Stimulated activated CD4-positive, alpha-beta T cell treated with anti-CD3 and anti-CD28 coated beads, Interleukin-15, amount 100 ng/mL, for 1 hour (primary cell): ENCODE measurements at regions not wholly inside any gene's neighbourhood (a gene's known extent, or its start where the extent isn't known, plus 50 kb on each side); places are given as distances from the start of the nearest gene placed in this dataset.
"Not testable (repeated sequence)": the region's sequence is repeated elsewhere in the genome, so short reads cannot be mapped to it uniquely, and the experiment has no call there.

Source experiments
- DNase-seq, 2 donors: peaks; one replicate each; pipeline ENCODE4 v3.0.0-alpha.2; 2020; ENCODE audit warnings: low read depth in 1 of 2, low spot score in 1 of 2

DNA sequence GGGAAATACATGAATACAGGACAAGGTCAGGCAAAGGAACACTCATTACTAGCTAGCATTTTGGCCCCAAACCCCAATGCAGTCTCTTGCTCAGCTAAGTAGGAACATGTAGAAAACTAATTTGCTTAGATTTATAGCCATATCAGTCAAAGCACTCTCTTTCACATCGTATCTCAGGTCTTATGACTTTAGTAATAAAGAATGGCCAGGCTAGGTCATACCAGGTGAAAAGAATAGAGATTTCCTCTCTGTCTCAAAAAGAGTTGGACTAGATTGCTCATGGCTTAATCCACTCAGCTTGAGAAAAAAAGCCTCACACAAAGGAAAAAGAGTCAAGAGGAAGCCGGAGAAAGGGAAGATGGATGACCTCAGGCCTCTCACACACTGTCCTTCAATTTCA lies 772.7 kb upstream of the SEMA6A start:
- DNase-seq: no peak

DNA sequence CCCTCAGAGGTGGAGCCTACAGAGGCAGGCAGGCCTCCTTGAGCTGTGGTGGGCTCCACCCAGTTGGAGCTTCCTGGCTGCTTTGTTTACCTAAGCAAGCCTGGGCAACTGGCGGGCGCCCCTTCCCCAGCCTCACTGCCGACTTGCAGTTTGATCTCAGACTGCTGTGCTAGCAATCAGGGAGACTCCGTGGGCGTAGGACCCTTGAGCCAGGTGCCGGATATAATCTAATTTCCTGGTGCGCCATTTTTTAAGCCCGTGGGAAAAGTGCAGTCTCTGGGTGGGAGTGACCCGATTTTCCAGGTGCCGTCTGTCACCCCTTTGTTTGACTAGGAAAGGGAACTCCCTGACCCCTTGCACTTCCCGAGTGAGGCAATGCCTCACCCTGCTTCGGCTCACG lies 769.1 kb upstream of the SEMA6A start:
- not testable (repeated sequence) for DNase-seq

DNA sequence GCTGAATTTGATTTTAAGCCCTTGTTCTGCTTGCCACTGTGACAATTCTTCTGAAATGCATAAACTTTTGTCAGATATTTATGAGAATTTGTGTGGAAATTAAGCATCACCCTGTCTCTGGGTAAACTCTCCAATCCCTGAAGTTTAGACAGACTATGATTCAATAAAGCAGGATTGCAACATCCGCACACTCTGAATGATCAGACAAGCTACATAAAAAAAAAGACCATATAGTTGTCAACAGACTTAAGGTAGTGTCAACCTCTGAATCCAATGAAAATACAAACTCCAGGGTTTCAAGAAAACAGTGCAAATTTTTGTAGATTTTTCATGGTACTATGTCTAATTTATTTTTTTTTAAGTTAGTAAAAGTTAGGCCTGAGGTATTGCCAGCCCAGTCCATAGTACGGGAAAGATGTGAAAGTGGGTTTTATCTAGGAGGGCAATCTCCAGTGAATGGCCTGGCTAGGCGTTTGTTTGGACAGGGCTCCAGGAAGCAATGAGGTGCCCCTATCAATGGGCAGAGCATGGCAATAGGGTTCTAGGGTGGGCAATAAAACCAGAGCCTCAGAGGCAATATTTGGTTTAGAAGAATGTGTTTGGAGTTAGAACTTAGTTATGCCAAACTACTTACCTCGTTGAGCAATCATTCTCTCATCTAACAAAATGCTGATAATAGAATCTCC lies 762.6 kb upstream of the SEMA6A start:
- DNase-seq: no peak

GRCh38 chr5:117336208-117336607 lies 761.6 kb upstream of the SEMA6A start:
- no peak for DNase-seq

DNA sequence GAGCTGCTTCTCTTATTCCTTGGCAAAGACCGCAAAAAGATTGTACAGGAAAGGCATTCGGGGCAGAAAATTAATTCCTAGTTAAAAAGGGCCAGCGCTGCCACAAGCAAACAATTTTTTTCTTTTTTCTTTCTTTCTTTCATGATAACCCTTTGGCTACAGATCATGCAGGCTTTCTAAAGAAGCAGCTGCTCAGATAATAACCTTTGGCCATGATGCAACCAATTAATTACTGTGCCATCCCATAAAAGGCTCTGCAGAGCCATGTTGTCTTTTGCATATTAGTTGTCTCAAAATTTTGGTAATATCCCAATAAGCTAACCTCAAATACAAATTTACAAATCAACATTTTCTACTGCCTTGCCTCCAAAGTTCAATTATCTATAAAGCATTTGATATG lies 758.4 kb upstream of the SEMA6A start:
- no peak for DNase-seq

- no peak for DNase-seq
Observed at GRCh38 chr5:117332341-117332740, 757.7 kb upstream of the SEMA6A start.

DNA sequence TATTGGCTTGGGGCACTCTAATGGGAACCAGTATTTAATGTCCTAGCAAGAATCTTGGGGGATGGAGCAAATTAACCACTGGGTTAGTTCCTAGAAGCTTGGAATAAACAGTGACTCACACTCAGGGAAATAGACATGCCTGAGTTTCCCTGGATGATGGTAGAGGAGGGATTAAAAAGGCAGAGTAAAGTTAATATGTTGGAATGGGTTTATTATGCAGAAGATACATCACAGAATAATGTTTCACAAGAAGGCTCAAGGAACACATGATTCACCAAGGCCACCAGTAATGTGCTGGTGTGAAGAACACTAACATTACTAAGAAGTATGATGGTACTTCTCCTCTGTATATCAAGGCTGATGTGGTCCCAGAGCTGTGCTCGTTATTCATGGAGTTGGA lies 752.9 kb upstream of the SEMA6A start:
- no peak for DNase-seq

GRCh38 chr5:117326997-117327396 lies 752.4 kb upstream of the SEMA6A start:
- DNase-seq: no peak

DNA sequence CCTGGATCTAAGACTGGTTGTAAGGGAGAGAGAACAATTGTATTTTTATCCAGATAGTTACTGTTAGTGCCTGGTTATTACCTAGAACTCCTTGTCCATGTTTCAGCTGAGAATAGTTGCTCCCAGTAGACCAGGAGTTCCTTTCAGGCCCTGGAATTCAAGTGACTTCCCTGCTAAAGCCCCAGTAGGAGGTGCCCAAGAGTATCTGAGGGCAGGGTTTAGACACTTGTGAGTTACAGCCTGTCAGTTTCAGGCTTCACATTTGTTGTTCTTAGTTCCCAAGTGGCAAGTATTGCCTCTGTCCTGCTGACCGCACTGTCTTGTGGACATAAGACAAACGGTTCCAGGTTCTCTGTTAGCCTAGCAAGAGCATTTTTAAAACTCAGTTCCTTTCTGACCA lies 743.9 kb upstream of the SEMA6A start:
- DNase-seq: no peak

DNA sequence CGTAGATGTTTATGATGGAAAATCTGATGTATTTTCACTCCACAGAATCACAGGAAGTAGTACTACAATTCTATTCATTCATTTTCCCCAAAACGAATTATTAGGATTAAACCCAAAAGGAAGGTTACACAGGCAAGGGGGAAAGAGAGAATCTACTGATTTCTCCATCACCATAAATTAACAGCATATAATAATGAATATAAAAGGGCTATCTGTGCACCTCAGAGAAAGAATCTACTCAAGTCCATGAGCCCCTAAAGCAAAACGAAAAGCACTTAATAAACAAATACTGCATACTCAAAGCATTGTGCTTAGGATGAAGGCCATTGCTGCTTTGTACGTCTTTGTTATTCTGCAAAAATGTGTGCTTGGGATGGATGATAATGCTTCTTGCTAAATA lies 740.5 kb upstream of the SEMA6A start:
- no peak for DNase-seq

- not testable (repeated sequence) for DNase-seq
Observed at GRCh38 chr5:117304512-117305107, 730.0 kb upstream of the SEMA6A start.

DNA sequence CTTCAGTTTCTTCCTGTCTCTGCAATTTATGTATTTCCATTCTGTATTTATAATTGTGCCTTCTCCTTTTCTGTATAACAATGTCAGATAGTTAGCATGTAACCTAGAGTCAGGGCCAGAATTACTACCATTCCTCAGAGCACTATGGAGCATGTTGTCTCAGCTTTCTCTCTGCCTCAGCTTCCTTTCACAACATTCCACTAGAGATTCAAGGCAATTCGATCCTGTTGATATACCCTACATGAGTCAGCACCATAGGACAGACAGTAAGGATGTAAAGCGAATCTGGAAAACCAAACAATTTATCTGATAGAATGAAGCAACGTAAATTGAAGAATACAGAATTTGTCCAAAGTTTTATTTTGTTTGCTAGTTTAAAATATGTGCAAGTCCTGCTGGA lies 728.3 kb upstream of the SEMA6A start:
- DNase-seq: no peak

DNA sequence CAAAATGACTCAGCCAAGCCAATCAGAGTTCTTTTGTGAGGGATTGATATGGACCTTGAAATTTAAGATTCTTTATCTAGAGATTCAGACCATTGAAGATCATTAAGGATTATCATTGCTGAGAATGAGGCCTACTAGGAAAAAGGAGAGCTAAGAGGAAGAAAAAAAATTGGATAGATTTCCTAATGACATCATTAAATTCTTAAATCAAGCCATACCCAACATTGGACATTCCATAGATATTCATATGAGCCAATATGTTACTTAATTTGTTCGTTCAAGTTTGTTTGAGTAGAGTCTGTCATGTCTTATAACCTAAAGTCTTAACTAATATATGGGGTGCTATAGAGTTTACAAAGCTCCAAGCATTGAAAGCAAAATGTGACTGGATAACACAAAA lies 727.9 kb upstream of the SEMA6A start:
- DNase-seq: no peak

- no peak for DNase-seq
Observed at GRCh38 chr5:117299936-117300328, 725.3 kb upstream of the SEMA6A start.

GRCh38 chr5:117299224-117299935 lies 724.8 kb upstream of the SEMA6A start:
- no peak for DNase-seq

DNA sequence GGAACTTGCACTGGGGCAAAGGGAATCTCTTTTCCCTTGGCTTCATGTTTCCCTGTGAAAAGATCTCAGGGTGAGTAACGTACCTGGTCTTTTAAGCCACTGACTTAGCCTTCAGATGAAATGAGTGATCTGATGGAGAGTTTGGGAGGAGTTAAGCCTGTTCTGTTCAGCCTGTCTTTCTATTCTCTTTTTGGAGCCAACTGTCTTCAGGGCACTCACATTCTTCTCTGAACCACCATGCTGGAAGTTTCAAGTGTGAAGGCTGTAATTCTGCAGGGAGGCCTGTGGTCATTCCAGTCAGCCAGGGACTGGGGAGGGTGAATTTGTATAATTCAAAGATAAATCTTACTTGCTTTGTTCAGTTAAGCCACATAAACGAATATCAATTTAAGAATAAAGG lies 722.2 kb upstream of the SEMA6A start:
- DNase-seq: no peak

GRCh38 chr5:117295941-117296340 lies 721.3 kb upstream of the SEMA6A start:
- DNase-seq: no peak

DNA sequence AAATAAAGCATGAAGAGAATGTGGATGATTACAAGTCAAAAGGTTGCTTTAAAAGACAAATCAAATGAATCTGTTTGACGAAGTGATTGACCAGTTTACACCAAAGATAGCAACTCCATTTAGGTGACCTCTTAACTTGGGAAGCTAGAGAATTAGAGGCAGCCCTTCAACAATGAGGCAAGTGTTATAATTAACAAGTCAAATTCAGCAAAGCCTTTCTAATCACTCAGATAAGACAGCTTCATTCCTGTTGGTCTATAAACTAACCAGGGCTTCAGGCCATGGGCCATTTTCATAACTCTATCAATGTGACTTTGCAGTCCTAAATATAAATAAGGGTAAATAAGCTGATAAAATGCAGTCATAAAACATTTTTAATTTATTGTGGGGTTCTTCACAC lies 712.2 kb upstream of the SEMA6A start:
- no peak for DNase-seq

DNA sequence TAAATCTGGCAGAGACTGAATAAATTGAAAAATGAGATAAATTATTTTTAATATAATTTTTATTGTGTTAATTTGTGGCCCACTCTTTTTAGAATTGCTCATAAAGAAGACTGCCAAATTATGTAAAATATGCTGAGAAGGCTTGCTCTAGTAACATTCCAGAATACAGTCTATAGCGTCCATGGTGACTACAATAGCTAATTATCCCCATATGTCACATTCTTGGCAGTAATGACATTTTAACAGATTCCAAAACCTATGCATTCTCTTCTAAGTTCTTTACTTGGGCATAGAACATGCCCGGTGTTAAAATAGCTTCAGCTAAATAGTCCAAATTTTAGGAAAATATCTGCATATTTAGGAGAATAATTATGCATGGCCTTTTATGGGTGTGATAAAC lies 697.0 kb upstream of the SEMA6A start:
- no peak for DNase-seq

GRCh38 chr5:117266280-117266679 lies 691.7 kb upstream of the SEMA6A start:
- DNase-seq: no peak

DNA sequence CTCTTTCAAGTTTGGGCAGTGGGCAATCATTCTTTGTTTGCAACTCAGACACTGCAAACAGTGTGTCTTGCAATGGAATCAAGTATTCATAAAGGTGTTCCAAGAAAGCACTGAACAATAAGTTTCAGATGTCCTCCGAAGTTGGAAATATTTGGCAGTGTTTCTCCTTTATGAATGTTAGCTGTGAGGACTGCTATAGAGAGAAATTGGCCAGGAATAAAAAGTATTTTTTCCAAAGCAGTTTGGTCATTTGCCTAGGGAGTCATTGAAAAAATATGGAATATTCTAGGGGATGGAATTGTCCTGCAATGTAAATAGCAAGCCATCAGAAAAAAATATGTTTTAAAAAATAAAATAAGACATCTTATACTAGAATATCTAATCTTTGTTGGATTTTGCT lies 688.6 kb upstream of the SEMA6A start:
- DNase-seq: no peak

DNA sequence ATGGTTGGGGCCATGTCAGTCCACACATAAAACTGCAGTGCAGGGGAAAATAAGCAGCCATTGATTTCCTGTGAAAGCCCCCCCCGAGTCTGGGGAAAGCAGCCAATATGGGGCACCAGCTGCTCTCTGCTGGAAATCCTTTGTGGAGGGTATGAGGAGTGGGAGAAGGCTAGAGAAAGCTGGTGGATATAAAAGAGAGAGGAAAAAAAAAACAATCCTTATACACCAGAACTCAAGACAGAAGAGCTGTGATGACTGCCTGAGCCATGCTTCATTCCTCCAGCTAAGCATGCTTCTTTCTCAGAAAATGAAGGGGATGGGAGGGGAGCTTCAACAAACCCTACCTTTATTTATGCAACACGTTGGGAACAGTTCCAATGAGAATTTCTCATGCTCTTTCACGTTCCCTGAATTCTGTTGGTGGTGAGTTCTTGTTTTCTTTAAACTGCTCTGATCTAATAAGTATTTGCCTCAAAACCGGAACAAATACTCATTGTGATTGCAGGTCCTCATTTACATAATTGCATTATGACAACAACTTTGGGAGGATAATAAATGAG lies 688.0 kb upstream of the SEMA6A start:
- no peak for DNase-seq
